M059J (cell line): ENCODE measurements at regions not wholly inside any gene's neighbourhood (a gene's known extent, or its start where the extent isn't known, plus 50 kb on each side); places are given as distances from the start of the nearest gene placed in this dataset.

Source experiments
- DNase-seq: peaks from one replicate; pipeline ENCODE4 v3.0.0-alpha.2; 2012; ENCODE audit warnings: low read depth

DNA sequence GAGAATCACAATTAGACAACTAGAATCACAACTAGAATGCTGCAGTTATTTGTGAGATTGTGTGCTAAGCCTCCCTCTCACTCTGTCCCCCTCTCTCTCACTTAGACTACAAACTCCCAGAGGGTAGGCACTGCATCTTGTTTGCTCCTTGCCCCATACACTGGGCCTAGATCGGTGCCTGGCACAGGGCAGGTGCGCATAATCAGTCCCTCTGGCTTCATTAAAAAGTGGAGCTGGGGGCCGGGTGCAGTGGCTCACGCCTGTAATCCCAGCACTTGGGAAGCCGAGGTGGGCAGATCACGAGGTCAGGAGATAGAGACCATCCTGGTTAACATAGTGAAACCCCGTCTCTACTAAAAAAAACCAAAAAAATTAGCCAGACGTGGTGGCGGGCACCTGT, 456.8 kb downstream of the MIAT start:
- no peak for DNase-seq

DNA sequence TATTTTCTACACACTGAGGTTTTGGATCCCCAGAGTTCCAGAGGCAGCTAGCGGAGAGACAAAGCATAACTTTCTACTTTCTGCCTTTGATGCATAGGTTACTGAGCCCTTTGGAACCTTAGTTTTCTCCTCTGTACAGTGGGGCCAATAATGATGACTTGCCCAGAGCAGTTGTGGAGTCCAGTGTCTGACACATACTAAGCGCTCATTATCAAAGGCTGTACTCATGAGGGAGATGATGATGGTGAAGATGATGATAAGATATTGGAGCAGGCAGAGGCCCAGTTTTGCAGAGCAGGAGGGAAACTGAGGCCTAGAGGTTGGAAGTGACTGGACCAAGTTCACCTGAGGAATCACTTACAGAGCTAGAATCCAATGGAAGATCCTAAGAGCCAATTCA, 458.0 kb downstream of the MIAT start:
- DNase-seq, result no peak

DNA sequence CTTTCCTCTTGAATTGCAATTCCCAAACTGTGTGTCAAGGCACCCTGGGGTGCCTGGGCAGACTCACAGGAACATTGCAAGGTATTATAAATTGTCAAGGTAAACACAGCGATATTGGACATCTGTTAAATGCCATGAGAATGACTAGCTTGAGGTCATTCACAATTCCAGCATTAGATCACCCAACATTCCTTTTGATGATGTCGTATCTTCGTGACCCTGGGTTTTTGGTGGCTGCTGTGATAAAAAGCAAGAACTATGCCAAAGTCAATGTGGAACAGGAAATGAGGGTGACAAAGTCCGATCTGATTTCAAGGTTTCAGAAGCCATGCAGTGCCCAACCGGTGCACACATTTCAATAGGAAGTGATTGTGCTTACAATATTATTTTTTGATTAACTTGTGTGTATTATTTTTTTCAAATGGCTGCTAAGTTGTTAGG, 458.4 kb downstream of the MIAT start:
- peak; percentile 96 for DNase-seq

DNA sequence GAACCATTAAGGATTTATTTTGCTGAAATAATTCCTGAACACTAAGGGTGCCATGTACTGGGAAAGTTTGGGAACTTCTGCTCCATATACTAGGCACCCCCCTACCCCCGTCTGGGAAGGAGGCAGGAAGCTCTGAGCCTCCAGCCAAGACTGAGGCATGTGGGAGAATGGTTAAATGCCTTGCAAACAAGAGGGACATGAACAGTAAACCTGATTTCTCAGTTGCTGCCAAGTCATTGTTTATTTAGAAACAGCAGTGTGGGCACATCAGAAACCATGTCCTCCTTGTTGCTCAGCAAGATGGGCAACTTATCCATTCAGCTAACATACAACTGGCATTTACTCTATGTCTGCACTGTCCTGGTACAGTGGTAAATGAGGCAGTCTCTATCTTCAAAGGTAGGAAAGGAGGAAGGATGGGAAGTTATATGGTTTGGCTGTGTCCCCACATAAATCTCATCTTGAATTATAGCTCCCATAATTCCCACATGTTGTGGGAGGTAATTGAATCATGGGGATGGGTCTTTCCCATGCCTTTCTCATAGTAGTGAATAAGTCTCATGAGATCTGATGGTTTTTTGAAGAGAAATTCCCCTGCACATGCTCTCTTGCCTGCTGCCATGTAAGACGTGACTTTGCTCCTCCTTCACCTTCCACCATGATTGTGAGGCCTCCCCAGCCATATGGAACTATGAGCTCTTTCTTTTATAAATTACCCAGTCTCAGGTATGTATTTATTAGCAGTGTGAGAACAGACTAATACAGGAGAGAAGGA, 459.1 kb downstream of the MIAT start:
- peak; percentile 74 for DNase-seq

DNA sequence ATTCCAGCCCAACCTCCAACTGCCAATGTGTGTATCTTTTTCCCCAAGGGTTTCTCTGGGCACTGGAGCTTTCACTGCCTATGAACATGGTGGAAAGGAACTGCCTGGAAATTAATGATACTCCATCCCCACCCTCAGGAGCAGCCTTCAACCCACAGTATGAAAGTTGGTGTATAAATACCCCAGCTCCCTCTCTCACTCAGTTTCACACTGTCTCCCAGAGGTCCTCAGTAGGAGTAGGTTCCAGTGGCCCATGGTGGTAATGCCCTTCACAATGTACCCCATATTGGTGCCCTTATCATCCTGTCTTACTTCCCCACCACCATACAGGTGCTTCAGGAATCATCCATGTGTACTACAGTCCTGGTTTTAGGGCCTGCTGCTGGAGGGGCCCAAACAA, 462.6 kb downstream of the MIAT start:
- DNase-seq, result no peak

DNA sequence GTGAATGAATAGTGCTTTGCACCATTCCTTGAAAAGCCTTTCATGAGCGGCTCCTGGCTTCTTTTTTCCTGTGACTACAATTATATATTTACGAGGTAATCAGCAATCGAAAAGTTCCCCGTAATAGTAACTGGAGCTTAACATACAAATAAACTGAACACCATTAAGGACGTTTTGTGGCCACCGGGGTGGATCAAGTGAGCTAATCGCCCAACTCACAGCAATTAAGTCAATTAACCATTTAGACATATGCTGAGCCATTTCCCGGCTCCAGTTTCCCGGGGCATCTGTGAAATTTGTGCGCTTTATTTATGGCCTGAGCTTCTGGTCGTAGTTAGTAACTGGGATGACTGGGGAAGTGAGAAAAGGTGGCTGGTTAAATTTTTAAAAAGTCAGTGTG, 465.2 kb downstream of the MIAT start:
- no peak for DNase-seq

DNA sequence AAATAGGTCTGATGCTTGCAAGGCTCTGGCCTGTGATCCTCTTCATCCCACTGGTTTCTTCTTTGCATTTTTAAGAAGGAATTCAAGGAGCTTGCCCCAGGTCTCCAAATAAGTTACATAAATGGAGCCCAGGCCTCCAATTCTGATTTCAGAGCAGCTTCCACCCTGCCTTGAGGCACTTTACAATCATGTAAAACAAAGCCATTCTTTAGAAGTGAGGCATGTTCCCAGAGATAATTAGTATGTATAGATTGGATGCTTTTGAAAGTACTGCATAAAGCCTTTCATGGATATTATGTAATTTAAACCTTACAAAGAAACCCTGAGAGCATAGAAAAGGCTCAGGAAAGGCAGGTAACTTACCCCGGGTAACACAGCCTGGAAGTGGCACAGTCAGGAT, 466.5 kb downstream of the MIAT start:
- no peak for DNase-seq

DNA sequence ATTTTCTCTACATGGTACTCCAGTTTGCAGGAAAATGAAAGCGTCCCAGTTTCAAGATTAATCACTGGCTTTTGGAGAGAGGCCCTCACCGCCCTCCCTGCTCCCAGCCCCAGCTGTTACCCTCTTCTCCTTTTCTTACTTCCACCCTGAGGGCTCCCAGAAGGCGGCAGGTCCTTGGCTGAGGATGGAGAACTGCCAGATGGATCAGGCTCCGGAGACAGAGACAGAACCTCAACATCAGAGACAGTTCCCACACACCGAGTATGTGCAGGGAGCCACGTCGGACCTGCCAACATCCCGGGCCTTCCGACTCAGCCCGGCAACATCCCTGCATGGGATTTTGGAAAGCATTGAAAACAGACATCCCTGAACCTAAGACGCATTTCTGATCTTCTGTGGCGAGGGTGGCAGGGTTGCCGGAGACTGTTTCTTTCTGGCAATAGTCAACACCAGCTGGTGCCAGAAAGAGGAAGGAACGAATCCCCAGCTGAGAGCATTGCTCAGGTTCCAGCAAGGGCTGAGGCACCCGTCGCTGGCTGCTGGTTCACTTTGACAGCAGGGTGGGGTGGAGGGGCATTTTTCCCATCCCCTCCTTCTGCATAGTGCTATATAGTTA, 467.1 kb downstream of the MIAT start:
- peak; percentile 69 for DNase-seq

DNA sequence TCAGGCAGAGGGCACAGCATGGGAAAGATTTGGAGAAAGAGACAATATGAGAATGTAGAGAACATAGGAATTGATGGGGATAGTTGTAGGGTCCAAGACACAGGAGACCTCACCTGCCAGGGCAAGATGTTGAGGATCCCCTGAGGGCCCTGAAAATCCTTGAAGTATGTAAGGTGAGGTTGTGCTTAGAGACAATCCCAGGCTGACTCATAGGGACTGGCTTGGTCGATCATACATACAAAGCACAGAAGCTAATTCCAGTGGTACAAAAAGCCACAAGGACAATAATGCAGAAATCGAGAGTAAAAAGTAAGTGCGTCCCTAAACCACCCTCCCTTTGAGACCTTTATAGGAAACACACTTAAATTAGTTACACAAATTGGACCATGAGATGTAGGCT, 468.2 kb downstream of the MIAT start:
- peak; percentile 54 for DNase-seq

DNA sequence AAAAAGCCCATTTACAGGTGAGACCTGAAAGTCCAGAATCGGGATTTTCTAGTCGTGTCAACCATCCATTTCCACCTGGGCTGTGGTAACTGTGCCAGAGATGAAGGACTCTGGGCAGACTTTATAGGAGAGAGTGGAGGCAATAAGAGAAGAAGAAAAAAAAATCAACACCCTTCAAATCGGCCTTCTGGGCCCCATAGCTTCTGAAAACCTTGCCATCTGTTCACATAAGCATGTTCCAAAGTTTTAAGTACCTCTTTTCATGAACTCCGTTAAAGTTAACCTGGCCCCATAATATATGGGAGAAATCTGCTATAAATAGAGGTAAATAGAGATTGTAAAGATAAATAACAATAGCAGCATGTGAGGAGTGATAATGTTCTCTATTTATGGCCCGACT, 470.5 kb downstream of the MIAT start:
- no peak for DNase-seq

DNA sequence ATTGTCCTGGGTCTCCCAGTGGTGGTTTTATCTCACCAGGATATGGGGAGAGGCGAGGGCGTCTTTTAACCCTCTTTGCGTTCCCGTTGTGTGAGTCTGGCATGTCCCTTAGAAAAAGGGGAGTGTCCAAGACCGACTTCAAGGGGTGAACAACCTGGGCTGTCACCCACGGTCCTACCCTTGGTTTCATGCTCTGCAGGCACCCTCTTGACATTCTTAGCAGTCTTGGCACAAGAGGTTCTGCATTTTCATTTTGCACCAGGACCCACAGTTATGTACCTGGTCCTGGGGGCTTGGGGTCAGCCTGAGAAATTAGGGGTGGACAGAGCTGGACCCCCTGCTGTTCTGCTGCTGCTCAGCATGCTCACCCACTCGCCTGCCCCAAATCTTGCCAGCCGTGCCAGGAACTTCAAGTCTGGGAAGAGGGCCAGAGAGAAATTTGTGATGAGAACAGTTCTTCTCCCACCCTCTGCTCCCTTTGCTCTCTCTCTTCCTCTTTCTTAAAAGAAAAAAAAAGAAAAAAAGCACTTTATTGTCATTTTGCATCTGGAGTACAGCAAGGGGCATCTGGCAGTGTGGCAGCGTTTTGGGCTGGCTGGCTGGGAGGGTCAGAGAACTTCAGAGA, 471.2 kb downstream of the MIAT start:
- DNase-seq, result peak; percentile 35

DNA sequence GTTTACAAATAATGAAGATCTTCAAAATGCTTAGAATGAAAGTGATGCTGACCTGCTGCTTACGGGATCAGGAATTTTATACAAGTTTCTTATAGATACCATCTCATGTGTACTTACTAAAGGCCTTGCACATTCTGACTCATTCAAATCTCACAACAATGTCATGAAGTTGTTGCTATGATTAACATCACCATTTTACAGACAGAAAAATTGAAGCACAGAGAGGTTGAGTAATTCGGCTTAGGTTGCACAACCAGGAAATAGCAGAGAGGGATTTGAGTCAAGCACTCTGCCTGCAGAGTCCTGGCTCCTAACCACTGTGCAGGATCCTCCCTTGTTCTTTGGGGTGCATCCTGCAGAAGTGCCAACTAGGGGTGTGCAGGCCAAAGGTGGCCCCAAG, 471.9 kb downstream of the MIAT start:
- peak; percentile 75 for DNase-seq

DNA sequence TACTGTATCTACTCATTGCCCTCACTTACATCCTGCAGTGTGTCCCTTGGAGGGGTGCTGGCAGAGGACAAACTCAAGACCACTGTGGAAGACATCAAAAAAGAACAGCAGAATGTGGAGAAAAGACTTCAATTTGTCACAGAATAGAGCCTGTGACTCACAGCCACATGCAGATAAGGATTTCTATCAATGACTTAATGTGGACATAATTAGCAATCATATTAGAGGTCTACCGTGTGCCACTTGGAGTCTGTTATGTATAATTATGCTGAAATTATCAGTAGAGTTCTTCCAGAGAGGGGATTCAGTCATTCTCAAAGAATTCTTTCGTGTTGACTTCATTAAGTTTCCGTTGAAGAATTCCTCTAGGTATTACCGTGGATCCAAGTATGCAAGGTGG, 473.5 kb downstream of the MIAT start:
- peak; percentile 43 for DNase-seq

DNA sequence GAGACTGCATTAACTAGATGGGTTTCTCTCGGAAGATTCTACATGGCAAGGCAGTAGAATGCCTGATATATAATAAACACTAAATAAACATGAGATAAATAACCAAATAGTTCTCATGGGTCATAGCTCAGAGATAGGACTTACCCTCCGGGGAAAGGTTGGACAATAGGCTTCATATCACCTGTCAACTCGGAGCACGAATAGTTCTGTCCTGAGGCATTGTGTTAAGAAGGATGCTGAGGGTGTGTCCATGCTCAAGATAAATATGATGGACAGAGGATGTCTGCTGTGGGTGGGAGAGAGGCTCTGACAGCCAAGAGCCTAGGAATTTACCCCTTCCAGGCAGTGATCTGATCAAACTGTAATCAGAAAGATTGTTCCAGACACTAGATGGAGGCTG, 474.0 kb downstream of the MIAT start:
- DNase-seq, result no peak

DNA sequence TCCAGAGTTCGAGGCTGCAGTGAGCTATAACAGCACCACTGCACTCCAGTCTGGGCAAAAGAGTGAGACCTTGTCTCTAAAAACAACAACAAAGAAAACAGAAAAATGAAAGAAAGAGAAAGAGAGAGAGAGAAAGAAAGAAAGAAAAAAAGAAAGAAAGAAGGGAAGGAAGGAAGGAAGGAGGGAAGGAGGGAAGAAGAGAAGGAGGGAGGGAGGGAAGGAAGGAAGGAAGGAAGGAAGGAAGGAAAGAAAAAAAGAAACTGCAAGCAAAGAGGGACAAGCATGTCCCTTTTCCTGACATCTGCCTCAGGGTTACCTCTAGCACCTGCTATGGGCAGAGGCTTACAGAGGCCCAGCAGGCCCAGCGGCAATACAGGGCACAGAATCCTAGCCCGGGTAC, 475.0 kb downstream of the MIAT start:
- DNase-seq, result no peak

DNA sequence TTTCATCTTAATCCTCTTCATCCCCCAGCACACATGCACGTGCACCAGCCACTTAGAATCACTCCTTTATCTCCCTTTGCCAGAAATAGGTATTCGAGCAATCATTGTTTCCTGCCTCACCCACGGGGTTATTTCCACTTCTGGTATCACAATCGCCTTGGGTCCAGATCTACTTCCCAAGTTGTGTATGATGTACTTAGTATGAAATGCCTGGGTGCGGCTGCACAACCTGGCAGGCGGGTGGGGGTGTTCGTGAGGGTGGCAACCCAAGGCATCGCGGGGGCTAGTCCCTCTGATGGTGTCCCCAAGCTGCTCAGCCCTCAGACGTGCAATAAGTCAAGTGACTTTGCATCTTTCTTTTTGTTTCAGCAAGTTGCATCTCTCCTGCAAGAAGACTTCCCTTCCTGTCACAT, 475.6 kb downstream of the MIAT start:
- no peak for DNase-seq

DNA sequence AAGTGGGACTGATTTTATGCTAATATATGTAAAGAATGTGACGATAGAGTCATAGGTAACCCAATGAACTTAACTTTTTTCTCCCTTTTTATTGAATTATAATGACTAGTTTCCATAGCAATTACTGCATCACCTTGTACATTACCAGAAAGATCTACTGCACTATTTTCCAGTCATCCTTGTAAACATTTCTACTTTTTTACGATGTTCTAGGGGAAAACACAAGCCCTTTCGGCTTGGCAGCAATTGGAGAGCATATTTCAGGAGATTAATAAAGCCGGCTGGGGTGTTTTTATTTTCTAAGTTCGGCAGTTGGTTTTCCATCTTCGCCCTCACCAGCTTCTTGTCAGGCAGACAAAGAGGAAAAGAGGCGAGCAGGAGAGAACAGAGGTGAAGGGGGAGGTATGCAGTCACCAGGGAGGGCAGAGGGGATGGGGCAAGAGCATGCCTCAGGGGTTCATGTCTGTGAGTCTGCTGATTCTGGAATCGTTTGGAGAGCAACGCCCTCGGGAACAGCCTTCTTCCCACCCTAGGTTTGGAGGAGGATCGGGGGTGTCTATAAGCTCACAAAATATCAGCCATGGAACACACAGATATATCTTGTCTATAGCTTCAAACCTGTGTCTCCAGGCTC, 476.4 kb downstream of the MIAT start:
- peak; percentile 73 for DNase-seq

DNA sequence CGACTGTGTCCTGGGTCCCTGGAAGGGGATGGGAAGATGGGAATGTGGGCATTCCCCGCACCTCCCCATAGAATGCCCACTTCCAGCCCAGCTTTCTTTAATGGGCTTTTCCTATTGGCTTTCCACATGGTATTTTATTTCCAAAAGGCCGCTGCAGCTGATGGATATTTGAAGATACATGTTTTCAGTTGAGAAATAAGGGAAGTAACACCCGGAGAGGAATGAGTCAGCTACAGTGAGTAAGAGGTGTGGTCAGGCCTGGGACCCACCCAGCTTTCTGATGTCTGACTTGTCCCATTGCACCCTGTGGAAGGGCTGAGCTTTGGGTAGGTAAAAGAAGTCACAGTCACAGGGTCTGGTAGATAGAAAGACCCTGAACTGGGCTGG, 476.9 kb downstream of the MIAT start:
- DNase-seq, result peak; percentile 91

DNA sequence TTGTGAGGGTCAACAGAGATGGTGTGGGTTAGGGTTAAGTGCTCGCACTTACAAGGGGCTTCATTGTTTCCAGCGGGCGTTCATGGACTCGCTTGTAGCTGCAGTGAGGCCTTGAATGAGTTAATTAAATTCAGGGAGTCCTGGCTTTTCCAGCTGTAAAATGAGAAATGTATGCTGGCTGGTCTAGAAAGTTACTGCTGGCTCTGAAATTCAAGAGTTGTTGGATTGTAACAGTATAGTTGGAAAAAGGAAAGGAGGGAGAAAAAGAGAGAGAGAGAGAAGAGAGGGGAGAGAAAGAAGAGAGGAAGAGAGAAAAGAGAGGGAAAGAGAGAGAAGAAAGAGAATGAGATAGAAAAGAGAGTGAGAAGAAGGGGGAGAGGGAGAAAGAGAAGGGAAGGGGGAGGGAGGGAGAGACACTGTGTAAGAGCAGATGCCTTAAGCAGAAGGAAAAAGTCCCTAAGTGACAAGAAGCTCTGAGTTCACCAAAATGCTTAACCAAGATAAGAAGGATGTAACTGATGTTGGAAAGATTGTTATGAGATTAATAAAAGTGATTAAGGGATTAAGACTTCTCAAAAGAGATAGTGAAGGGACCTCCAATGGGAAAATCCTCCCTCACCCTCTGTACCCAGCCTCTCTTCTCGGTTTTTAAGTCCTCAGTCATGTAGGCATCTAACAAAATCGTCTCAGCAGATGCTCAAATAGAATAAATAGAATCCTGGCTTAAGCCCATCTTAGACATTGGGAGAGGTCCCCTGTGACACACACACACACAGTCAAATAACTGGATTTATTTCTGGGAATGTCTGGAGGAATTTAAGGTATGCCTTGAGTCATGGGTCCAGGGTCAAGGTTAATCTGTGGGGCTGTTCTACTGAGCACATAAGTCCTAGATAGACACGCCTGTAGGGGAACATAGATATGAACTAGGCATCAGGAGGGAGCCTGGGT, 477.9 kb downstream of the MIAT start:
- peak; percentile 90 for DNase-seq

DNA sequence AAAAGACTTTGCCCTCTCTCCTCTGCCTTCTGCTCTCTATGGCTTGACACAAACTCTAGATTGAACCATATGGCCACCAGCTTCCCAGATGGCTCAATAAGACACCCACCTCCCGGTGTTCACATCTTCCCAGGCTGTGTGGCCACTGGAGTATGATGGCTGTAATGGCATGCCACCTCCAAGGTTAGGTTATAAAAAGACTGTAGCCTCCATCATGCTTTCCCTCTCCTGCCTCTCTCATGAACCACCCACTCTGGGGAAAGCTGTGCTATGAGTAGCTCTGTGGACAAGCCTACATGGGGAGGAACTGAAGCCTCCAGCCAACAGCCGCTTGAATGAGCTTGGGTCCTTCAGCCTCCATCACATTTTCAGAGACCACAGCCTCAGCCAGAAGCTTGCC, 479.2 kb downstream of the MIAT start:
- no peak for DNase-seq

DNA sequence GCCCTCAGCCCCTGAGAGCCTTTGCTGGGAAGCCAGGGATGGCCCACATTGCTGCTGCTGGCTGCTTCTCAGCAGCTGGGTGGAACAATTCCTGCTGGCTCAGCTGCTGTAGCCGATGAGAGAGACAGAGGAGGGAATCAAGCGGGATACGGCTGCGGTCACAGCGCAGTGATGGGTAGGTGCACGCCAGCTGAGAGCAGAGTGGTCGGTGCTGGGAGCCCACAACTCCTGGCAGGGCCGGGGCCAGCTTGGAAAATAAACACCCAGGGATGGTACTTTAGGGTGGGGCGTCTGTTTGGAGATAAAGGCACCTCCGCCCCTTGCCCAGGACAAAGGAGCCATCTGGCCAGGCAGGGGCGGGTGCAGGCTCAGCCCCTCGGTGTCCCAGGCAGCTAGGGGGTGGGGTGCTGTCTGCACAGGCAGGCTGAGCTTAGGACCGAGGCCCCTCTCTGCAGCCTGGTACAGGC, 480.5 kb downstream of the MIAT start:
- no peak for DNase-seq

DNA sequence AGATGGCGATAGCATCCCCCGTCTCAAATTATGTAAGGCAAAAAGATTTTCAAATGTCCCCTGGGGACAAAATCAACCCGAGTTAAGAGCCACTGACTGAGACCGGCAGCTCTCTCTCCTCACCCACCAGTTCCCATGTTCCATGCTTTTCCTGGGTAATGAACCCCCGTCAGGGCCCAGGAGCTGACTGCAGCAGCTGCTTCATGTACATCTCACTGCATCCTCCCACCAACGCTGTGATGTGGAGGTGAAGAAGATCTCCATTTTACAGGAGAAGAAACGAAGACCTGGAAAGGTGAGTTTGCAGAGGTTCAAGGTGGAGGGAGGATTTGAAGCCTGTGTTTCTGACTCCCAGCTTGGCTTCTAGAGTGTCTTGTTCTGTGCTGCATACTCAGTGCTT, 481.1 kb downstream of the MIAT start:
- DNase-seq, result no peak
